ENCODE measurements at regions not wholly inside any gene's neighbourhood (a gene's known extent, or its start where the extent isn't known, plus 50 kb on each side); places are given as distances from the start of the nearest gene placed in this dataset.

GRCh38 chr1:229889031-229889517 is 178.0 kb upstream of the GALNT2 start:
- 31% methylated on average over 1 of the region's 1 CpG for WGBS
- H3K27ac ChIP-seq (ENCODE audit: low read depth in 1 of 2, low read length in 2 of 2): peak overlapping the region; percentile 53 to 78

More at GRCh38 chr1:229889031-229889517, 178.0 kb upstream of the GALNT2 start:
- no peak for DNase-seq (ENCODE audit: low spot score)
- Histone ChIP-seq H3K36me3 (ENCODE audit: control insufficient read depth in 4 of 4, insufficient read depth in 3 of 4, low read depth in 1 of 4, low read length in 3 of 4) (no peaks in the 10 kb centered on the region), H3K9me3 (ENCODE audit: control insufficient read depth in 4 of 4, low read length in 3 of 4) (peaks cover 0 to 2% (median 0%) of the 10 kb centered on the region in 4 donors), H3K4me1 (ENCODE audit: control insufficient read depth in 4 of 4, insufficient read depth in 4 of 4, low read length in 3 of 4) (peaks cover 12 to 30% (median 20%) of the 10 kb centered on the region in 4 donors), H3K27me3 (ENCODE audit: control insufficient read depth in 4 of 4, insufficient read depth in 4 of 4, low read length in 3 of 4) (no peaks in the 10 kb centered on the region), H3K4me3 (ENCODE audit: low read depth in 1 of 3, low read length in 3 of 3) (no peak overlapping the region), H3K9ac (ENCODE audit: low read depth in 1 of 2, low read length in 2 of 2) (no peak overlapping the region)
- TF ChIP-seq JUND (IDR thresholded peaks at IDR 0.05) (peak; percentile 70 to 75), RAD21 (IDR thresholded peaks at IDR 0.05) (peak in 1 of 2 donors; percentile 35), TAF1 (conservative IDR thresholded peaks at IDR 0.05) (no peak), FOXA2 (IDR thresholded peaks at IDR 0.05) (peak; percentile 8), MAX (IDR thresholded peaks at IDR 0.05) (no peak), SP1 (IDR thresholded peaks at IDR 0.05) (peak; percentile 94), REST (IDR thresholded peaks at IDR 0.05) (peak; percentile 60), YY1 (IDR thresholded peaks at IDR 0.05) (peak; percentile 45), ZBTB33 (IDR thresholded peaks at IDR 0.05) (peak; percentile 74), NR2F2 (IDR thresholded peaks at IDR 0.05) (peak; percentile 39), EGR1 (IDR thresholded peaks at IDR 0.05; ENCODE audit: low read depth in 2 of 2) (peak in 1 of 2 donors; percentile 62), GABPA (IDR thresholded peaks at IDR 0.05 in 1 of 2, conservative IDR thresholded peaks at IDR 0.05 in 1 of 2) (peak in 1 of 2 donors; percentile 26), FOXA1 (IDR thresholded peaks at IDR 0.05) (no peak), HNF4A (conservative IDR thresholded peaks at IDR 0.05) (peak; percentile 84 to 90), HNF4G (IDR thresholded peaks at IDR 0.05) (peak; percentile 42), RXRA (IDR thresholded peaks at IDR 0.05) (peak; percentile 82 to 83)
- TF ChIP-seq, protein P1, sequence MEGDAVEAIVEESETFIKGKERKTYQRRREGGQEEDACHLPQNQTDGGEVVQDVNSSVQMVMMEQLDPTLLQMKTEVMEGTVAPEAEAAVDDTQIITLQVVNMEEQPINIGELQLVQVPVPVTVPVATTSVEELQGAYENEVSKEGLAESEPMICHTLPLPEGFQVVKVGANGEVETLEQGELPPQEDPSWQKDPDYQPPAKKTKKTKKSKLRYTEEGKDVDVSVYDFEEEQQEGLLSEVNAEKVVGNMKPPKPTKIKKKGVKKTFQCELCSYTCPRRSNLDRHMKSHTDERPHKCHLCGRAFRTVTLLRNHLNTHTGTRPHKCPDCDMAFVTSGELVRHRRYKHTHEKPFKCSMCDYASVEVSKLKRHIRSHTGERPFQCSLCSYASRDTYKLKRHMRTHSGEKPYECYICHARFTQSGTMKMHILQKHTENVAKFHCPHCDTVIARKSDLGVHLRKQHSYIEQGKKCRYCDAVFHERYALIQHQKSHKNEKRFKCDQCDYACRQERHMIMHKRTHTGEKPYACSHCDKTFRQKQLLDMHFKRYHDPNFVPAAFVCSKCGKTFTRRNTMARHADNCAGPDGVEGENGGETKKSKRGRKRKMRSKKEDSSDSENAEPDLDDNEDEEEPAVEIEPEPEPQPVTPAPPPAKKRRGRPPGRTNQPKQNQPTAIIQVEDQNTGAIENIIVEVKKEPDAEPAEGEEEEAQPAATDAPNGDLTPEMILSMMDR (IDR thresholded peaks at IDR 0.05; ENCODE audit: low read depth, low read length, missing input control): no peak
- TF ChIP-seq, protein P2, sequence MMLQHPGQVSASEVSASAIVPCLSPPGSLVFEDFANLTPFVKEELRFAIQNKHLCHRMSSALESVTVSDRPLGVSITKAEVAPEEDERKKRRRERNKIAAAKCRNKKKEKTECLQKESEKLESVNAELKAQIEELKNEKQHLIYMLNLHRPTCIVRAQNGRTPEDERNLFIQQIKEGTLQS (IDR thresholded peaks at IDR 0.05): peak; percentile 68

All from liver (tissue), 8 donors.